HAP-1 (cell line): ENCODE measurements at regions not wholly inside any gene's neighbourhood (a gene's known extent, or its start where the extent isn't known, plus 50 kb on each side); places are given as distances from the start of the nearest gene placed in this dataset.
"Not testable (repeated sequence)": the region's sequence is repeated elsewhere in the genome, so short reads cannot be mapped to it uniquely, and the experiment has no call there.

Source experiments
- DNase-seq, 2 experiments: peaks; one replicate each; pipeline ENCODE4 v3.0.0-alpha.2; 2016 to 2020; ENCODE audit warnings: low spot score in 2 of 2
- H3K27me3 ChIP-seq: fragments of 250-450 bp; sonication (Bioruptor Pico); 2 replicates; pipeline ENCODE4 v1.5.1; 2020; ENCODE audit warnings: low read depth, mild to moderate bottlenecking, moderate library complexity
- H3K36me3 ChIP-seq: fragments of 250-450 bp; sonication (Bioruptor Pico); replicated peaks from 2 replicates; pipeline ENCODE4 v1.5.1; 2020; ENCODE audit warnings: mild to moderate bottlenecking
- H3K4me1 ChIP-seq: fragments of 250-450 bp; sonication (Bioruptor Pico); 2 replicates; pipeline ENCODE4 v1.5.1; 2020; ENCODE audit warnings: mild to moderate bottlenecking
- H3K4me3 ChIP-seq: fragments of 250-450 bp; sonication (Bioruptor Pico); 2 replicates; pipeline ENCODE4 v1.5.1; 2020; ENCODE audit warnings: mild to moderate bottlenecking, moderate library complexity
- H3K9me3 ChIP-seq: fragments of 250-450 bp; sonication (Bioruptor Pico); 2 replicates; pipeline ENCODE4 v1.5.1; 2020; ENCODE audit warnings: mild to moderate bottlenecking, moderate library complexity
- in situ Hi-C: fragments of 300-500 bp; cut with MboI; formaldehyde crosslinking; loops from 3 replicates; pipeline ENCODE4 v1.14.3; 2020; ENCODE audit warnings: low sequenced_read_pairs, inconsistent platforms, mixed read lengths

GRCh38 chr6:81169166-81169565 lies 583.3 kb downstream of the TENT5A start:
- Histone ChIP-seq H3K36me3 (no peaks in the 10 kb centered on the region), H3K9me3 (no peaks in the 10 kb centered on the region), H3K4me1 (no peaks in the 10 kb centered on the region), H3K4me3 (no peak overlapping the region), H3K27me3 (no peaks in the 10 kb centered on the region)
- in situ Hi-C loops: no loop called here
- no peak for DNase-seq

DNA sequence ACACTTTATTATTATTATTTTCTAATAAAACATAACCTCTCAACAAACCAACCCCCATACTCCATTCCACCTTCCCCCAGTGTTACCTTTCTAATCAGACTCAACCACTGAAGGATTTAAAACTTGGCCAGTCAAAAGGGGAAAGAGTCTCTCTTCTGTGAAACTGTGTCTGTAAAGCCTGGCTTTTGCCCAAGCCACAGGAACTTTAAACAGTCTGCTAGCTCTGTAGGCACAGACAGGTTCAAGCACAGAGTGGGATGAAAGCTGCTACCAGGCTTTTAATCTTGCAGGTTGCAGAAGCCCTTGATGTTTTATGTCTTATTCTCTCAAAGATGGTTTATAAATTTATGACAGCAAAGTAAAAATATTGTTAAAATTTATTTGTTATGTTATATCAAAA lies 585.7 kb downstream of the TENT5A start:
- DNase-seq: no peak
- H3K36me3 ChIP-seq: no peaks in the 10 kb centered on the region
- H3K4me3 ChIP-seq: no peak overlapping the region
- no peaks in the 10 kb centered on the region for H3K9me3 ChIP-seq
- H3K27me3 ChIP-seq: no peaks in the 10 kb centered on the region
- in situ Hi-C loops: no loop called here
- H3K4me1 ChIP-seq: no peaks in the 10 kb centered on the region

GRCh38 chr6:81158956-81159355 lies 593.5 kb downstream of the TENT5A start:
- Histone ChIP-seq H3K4me1 (no peaks in the 10 kb centered on the region), H3K9me3 (no peaks in the 10 kb centered on the region), H3K36me3 (no peaks in the 10 kb centered on the region), H3K4me3 (no peak overlapping the region), H3K27me3 (no peaks in the 10 kb centered on the region)
- in situ Hi-C loops: no loop called here
- no peak for DNase-seq

DNA sequence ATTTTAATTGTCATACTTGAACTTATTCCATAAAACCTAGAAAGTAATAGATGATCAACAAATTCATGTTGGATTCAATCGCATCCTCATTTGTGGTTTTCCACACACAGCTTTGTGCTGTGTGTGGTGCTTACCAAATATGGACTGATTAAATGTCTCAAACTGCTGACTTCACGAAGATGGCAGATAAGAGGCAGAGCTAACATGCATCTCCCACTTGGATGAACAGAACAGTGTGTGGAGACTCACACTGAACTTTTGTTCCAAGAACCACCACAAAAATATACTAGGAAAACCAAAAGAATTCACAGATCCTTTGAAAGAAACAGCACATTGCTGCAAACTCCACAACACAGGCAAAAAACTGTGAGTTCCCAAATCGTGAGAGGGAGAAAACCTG lies 603.7 kb downstream of the TENT5A start:
- in situ Hi-C loops: no loop called here
- H3K27me3 ChIP-seq: no peaks in the 10 kb centered on the region
- H3K4me3 ChIP-seq: no peak overlapping the region
- H3K4me1 ChIP-seq: no peaks in the 10 kb centered on the region
- H3K36me3 ChIP-seq: no peaks in the 10 kb centered on the region
- no peaks in the 10 kb centered on the region for H3K9me3 ChIP-seq
- no peak for DNase-seq

GRCh38 chr6:81145506-81145905 lies 607.0 kb downstream of the TENT5A start:
- Histone ChIP-seq H3K9me3 (no peaks in the 10 kb centered on the region), H3K4me3 (no peak overlapping the region), H3K4me1 (no peaks in the 10 kb centered on the region), H3K27me3 (no peaks in the 10 kb centered on the region), H3K36me3 (no peaks in the 10 kb centered on the region)
- in situ Hi-C loops: no loop called here
- DNase-seq: no peak

- Histone ChIP-seq H3K4me3 (no peak overlapping the region), H3K9me3 (no peaks in the 10 kb centered on the region), H3K27me3 (no peaks in the 10 kb centered on the region), H3K4me1 (no peaks in the 10 kb centered on the region), H3K36me3 (no peaks in the 10 kb centered on the region)
- DNase-seq: no peak
- in situ Hi-C loops: no loop called here
Measured at GRCh38 chr6:81144346-81144745, 608.1 kb downstream of the TENT5A start.

DNA sequence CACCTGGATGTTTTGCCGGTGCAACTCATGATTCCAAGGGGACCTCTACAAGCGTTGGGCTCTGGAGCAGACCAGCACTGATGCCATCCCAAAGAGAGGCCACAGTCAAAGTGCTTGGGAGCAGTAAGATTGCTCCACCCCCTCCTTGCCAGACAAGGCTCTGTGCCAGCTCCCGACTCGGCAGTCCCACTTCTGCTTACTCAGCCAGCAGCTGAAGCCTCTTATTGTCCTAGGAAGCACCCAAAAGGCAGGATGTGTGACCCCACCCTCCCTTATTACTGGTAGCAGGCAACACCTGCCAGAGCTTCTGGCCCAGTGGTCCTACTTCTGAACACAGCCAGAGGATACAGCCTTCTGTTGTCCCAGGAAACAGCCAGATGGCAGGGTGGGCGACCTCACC lies 614.2 kb downstream of the TENT5A start:
- H3K4me3 ChIP-seq: no peak overlapping the region
- H3K9me3 ChIP-seq: no peaks in the 10 kb centered on the region
- DNase-seq: no peak
- in situ Hi-C loops: no loop called here
- H3K36me3 ChIP-seq: no peaks in the 10 kb centered on the region
- no peaks in the 10 kb centered on the region for H3K27me3 ChIP-seq
- no peaks in the 10 kb centered on the region for H3K4me1 ChIP-seq

DNA sequence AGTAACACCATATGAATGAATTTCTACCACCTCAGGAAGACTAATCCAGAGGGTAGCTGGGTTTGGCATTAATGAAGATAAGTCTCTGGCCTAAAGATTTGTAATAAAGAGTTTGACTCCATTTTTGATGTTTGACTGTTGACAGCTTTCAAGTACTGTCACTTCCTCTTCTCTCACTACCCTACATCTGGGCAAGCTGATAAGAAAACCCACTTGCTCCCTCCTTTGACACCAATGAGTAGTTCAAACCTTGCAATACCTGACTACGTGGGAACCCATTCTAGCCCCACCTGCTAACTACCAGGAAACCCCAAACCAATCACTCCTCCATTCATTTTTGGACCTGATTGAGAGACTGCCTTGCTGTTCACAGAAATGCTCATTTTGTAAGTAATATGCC lies 621.5 kb downstream of the TENT5A start:
- in situ Hi-C loops: no loop called here
- Histone ChIP-seq H3K36me3 (no peaks in the 10 kb centered on the region), H3K4me1 (no peaks in the 10 kb centered on the region), H3K4me3 (no peak overlapping the region), H3K27me3 (no peaks in the 10 kb centered on the region), H3K9me3 (no peaks in the 10 kb centered on the region)
- DNase-seq: no peak

GRCh38 chr6:81130061-81130460 lies 622.4 kb downstream of the TENT5A start:
- in situ Hi-C loops: no loop called here
- H3K27me3 ChIP-seq: no peaks in the 10 kb centered on the region
- DNase-seq: no peak
- no peaks in the 10 kb centered on the region for H3K36me3 ChIP-seq
- no peak overlapping the region for H3K4me3 ChIP-seq
- H3K9me3 ChIP-seq: no peaks in the 10 kb centered on the region
- no peaks in the 10 kb centered on the region for H3K4me1 ChIP-seq

GRCh38 chr6:81128671-81129070 lies 623.8 kb downstream of the TENT5A start:
- Histone ChIP-seq H3K4me3 (no peak overlapping the region), H3K27me3 (no peaks in the 10 kb centered on the region), H3K9me3 (no peaks in the 10 kb centered on the region), H3K36me3 (no peaks in the 10 kb centered on the region), H3K4me1 (no peaks in the 10 kb centered on the region)
- no peak for DNase-seq
- in situ Hi-C loops: no loop called here

DNA sequence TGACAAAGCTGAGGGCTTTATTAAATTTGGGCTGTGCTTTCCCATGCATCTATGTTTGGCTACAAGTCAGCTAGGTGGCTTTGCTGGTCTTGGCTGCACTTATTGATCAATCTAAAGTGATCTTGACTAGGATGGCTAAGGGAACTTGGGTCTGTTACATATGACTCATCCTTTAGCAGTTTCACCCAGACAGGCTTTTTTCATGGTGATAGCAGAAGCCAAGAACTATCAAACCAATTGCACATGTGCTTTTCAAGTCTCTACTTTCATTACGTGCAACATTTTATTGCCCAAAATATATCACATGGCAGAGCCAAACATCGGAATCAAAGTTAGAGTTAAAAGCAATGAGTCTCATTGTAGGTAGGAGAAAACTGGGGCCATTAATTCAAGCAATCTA lies 626.3 kb downstream of the TENT5A start:
- DNase-seq: no peak
- no peaks in the 10 kb centered on the region for H3K4me1 ChIP-seq
- H3K27me3 ChIP-seq: no peaks in the 10 kb centered on the region
- no peak overlapping the region for H3K4me3 ChIP-seq
- no peaks in the 10 kb centered on the region for H3K36me3 ChIP-seq
- no peaks in the 10 kb centered on the region; the same call in 1 of the 2 replicates for H3K9me3 ChIP-seq
- in situ Hi-C loops: no loop called here

- Histone ChIP-seq H3K4me3 (no peak overlapping the region), H3K36me3 (no peaks in the 10 kb centered on the region), H3K4me1 (no peaks in the 10 kb centered on the region), H3K27me3 (no peaks in the 10 kb centered on the region), H3K9me3 (no peaks in the 10 kb centered on the region; the same call in none of the 2 replicates)
- in situ Hi-C loops: no loop called here
- DNase-seq: no peak
Measured at GRCh38 chr6:81120280-81120679, 632.2 kb downstream of the TENT5A start.

DNA sequence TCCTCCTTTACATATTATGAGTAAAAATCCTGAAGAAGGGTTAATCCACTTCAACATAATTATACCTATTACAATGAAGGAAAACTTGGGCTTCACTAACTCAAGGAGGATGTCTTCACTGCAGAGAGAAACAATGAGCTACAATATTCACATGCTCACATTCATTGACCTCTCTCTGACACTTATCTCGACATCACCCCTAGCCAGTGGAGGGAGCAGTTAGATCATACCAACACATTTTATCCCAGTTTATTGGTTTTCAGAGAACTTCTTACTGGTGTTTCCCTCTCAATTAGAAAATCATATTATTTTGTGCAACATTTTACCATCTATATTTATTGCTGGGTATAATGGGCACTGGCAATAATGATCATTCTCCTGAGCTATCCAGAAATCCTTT lies 646.5 kb downstream of the TENT5A start:
- no peak for DNase-seq
- no peaks in the 10 kb centered on the region for H3K9me3 ChIP-seq
- no peaks in the 10 kb centered on the region for H3K27me3 ChIP-seq
- no peaks in the 10 kb centered on the region for H3K36me3 ChIP-seq
- H3K4me3 ChIP-seq: no peak overlapping the region
- in situ Hi-C loops: no loop called here
- H3K4me1 ChIP-seq: no peaks in the 10 kb centered on the region

DNA sequence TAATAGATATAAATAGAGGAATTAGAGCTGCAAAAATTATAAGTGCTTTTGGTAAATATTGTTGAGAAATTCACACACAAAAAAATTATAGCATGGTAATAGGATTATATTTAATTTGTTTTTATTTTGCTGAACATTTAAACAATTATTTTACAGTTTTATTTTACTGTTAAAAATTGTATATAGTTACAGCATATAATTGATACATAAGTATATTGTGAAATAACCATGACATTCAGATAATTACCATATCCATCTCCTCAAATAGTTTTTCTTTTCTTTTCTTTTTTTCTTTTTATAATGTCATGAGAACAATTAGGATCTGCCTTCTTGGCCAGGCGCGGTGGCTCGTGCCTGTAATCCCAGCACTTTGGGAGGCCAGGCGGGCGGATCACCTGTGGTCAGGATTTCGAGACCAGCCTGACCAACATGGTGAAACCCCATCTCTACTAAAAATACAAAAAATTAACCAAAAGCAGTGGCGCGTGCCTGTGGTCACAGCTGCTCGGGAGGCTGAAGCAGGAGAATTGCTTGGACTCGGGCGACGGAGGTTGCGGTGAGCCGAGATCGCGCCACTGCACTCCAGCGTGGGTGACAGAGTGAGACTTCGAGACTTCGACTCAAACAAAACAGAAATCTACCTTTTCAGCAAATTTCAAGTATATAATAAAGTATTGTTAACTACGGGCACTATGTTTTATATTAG lies 654.2 kb downstream of the TENT5A start:
- no peaks in the 10 kb centered on the region for H3K9me3 ChIP-seq
- H3K27me3 ChIP-seq: no peaks in the 10 kb centered on the region
- H3K36me3 ChIP-seq: no peaks in the 10 kb centered on the region
- no peak overlapping the region for H3K4me3 ChIP-seq
- in situ Hi-C loops: no loop called here
- no peak for DNase-seq
- no peaks in the 10 kb centered on the region for H3K4me1 ChIP-seq

DNA sequence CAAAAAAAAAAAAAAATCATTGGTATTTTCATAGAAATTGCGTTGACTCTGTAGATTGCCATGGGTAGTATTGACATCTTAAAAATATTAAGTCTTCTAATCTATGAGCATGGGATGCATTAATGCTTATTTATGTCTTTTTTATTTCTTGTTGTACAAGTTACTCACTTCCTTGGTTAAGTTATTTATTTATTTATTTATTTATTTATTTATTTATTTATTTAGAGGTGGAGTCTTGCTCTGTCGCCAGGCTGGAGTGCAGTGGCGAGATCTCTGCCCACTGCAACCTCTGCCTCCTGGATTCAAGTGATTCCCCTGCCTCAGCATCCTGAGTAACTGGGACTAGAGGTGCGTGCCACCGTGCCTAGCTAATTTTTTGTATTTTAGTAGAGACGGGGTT lies 656.0 kb downstream of the TENT5A start:
- H3K27me3 ChIP-seq, H3K9me3 ChIP-seq, DNase-seq, in situ Hi-C loops, H3K36me3 ChIP-seq, H3K4me1 ChIP-seq, H3K4me3 ChIP-seq: not testable (repeated sequence)
